Subcutaneous abdominal adipose tissue (tissue), 5 donors: ENCODE measurements at regions not wholly inside any gene's neighbourhood (a gene's known extent, or its start where the extent isn't known, plus 50 kb on each side); places are given as distances from the start of the nearest gene placed in this dataset.

Experiments
- H3K27ac ChIP-seq: one replicate; pipeline ENCODE4 v1.7.0; 2013; ENCODE audit warnings: low read depth, mild to moderate bottlenecking, inconsistent platforms, low read length, moderate library complexity
- H3K27me3 ChIP-seq, 5 donors: one replicate each; pipeline ENCODE4 v1.7.0; 2013; ENCODE audit warnings: low read length in 5 of 5, inconsistent platforms in 1 of 5; ENCODE audit not compliant: control insufficient read depth in 5 of 5, insufficient read depth in 4 of 5
- H3K36me3 ChIP-seq, 5 donors: one replicate each; pipeline ENCODE4 v1.7.0; 2013; ENCODE audit warnings: low read length in 5 of 5; ENCODE audit not compliant: control insufficient read depth in 5 of 5, insufficient read depth in 5 of 5
- H3K4me1 ChIP-seq, 5 donors: one replicate each; pipeline ENCODE4 v1.7.0; 2013; ENCODE audit warnings: low read length in 5 of 5, mild to moderate bottlenecking in 3 of 5, moderate library complexity in 1 of 5; ENCODE audit not compliant: control insufficient read depth in 5 of 5, insufficient read depth in 5 of 5
- H3K4me3 ChIP-seq, 5 donors: one replicate each; pipeline ENCODE4 v1.7.0; 2013; ENCODE audit warnings: low read length in 5 of 5, low read depth in 1 of 5
- H3K9ac ChIP-seq, 5 donors: one replicate each; pipeline ENCODE4 v1.7.0; 2013; ENCODE audit warnings: low read length in 5 of 5, mild to moderate bottlenecking in 4 of 5, moderate library complexity in 3 of 5
- H3K9me3 ChIP-seq, 5 donors: one replicate each; pipeline ENCODE4 v1.7.0; 2013; ENCODE audit warnings: low read length in 5 of 5; ENCODE audit not compliant: control insufficient read depth in 5 of 5
- donor health status: healthy.
- donor health status: healthy.
- donor health status: healthy.
- donor health status: healthy.
- donor health status: healthy.

DNA sequence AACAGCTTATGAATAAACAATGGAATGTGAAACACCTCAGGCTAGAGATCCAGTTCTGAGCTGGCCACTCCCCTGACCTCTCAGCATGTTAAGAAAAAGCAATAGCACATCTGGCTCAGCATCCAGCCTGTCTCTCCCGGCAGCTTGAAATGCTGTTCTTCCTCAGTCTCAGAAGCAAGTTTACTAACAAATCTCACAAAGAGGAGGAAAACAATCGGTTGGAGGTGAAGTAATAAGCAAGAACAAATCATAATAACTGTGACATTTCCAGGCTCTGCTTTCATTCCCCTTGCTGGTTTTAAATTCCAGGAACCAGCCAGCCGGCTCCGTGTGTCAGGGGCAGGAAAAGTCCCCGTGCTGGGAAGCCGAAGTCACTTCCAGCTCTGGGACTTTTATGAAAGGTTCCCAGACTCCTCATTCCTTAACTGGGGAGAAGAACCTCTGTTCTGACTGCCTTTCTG is 133.9 kb upstream of the ARL4C start:
- H3K4me3 ChIP-seq = no peak overlapping the region

GRCh38 chr2:234629596-234629995 is 132.7 kb upstream of the ARL4C start:
- Histone ChIP-seq H3K27me3 (peaks cover 3 to 15% (median 11%) of the 10 kb centered on the region in 5 donors), H3K9me3 (no peaks in the 10 kb centered on the region), H3K27ac (no peak overlapping the region), H3K36me3 (no peaks in the 10 kb centered on the region), H3K4me1 (no peaks in the 10 kb centered on the region), H3K9ac (no peak overlapping the region), H3K4me3 (no peak overlapping the region)

More for the DNA sequence above, 133.9 kb upstream of the ARL4C start:
- H3K9ac ChIP-seq = no peak overlapping the region
- H3K27me3 ChIP-seq = peaks cover 3 to 15% (median 11%) of the 10 kb centered on the region in 5 donors
- H3K27ac ChIP-seq = no peak overlapping the region
- H3K4me1 ChIP-seq = no peaks in the 10 kb centered on the region
- no peaks in the 10 kb centered on the region for H3K36me3 ChIP-seq
- H3K9me3 ChIP-seq = no peaks in the 10 kb centered on the region

DNA sequence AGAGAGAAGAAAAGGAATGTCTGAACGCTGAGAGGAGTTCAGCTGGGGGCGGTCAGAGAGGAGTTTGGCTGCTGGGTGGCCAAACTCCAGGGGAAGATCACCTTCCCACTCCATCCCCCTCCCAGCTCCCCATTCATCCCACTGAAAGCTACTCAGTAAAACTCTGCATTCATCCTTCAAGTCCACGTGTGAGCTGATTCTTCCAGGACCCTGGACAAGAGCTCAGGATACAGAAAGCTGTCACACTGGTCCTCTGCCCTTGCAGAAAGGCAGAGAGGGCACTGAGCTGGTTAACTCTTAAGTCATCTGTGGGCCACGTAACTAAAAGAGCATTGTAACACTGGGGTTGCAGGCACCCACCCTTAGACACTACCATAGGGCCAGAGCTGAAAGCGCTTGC is 132.1 kb upstream of the ARL4C start:
- Histone ChIP-seq H3K9ac (no peak overlapping the region), H3K4me1 (no peaks in the 10 kb centered on the region), H3K27ac (no peak overlapping the region), H3K9me3 (no peaks in the 10 kb centered on the region), H3K36me3 (no peaks in the 10 kb centered on the region), H3K27me3 (peaks cover 3 to 15% (median 11%) of the 10 kb centered on the region in 5 donors), H3K4me3 (no peak overlapping the region)

DNA sequence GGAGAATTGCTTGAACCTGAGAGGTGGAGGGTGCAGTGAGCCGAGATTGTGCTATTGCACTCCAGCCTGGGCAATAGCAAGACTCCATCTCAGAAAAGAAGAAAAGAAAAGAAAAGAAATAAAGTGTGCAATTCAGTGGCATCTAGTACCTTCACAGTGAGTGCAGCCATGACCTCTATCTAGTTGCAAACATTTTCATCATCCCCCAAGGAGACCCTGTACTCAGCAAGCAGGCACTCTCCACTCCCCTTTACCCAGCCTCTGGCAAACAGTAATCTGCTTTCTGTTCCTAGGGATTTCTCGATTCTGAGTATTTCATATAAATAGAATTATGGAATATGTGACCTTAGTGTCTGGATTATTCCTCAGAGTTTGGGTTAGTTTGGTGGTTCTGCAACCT is 130.4 kb upstream of the ARL4C start:
- Histone ChIP-seq H3K9ac (no peak overlapping the region), H3K36me3 (no peaks in the 10 kb centered on the region), H3K4me3 (no peak overlapping the region), H3K9me3 (no peaks in the 10 kb centered on the region), H3K27me3 (peaks cover 0 to 13% (median 11%) of the 10 kb centered on the region in 5 donors), H3K27ac (no peak overlapping the region), H3K4me1 (no peaks in the 10 kb centered on the region)

- no peak overlapping the region for H3K27ac ChIP-seq
- H3K9me3 ChIP-seq = no peaks in the 10 kb centered on the region
- H3K36me3 ChIP-seq = no peaks in the 10 kb centered on the region
- H3K4me3 ChIP-seq = no peak overlapping the region
- H3K9ac ChIP-seq = no peak overlapping the region
- no peaks in the 10 kb centered on the region for H3K4me1 ChIP-seq
- H3K27me3 ChIP-seq = peaks cover 0 to 9% (median 5%) of the 10 kb centered on the region in 5 donors
These were observed 129.8 kb upstream of the ARL4C start for GRCh38 chr2:234626566-234627130.

DNA sequence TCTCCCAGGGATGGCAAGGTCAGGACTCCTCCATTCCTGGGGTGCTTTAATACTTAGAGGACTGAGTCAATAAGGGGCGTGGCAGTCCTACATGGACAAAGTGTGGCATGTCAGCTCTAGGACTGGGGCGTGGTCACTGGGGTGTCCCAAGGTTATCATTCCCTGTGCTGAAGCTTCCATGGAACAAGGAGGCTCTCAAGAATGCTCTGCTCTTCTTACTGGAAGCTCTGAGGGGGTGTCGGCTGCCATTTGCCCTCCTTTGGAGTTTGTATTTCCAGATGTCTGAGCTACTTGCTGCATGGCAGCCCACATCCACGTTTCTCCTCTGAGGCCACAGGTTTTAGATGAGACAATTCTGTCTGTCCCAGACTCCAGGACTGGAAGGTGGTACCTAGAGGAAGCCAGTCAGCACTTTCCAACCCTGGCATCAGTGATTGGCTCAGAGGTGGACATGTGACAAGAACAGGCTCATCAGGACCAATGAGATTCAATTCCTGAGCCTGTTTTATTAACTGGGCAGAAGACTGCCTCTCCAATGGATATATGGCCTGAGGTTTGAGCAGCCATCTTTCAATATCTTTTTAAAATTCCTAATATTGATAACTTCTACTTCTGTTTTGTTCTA is 128.9 kb upstream of the ARL4C start:
- no peaks in the 10 kb centered on the region for H3K9me3 ChIP-seq
- H3K27me3 ChIP-seq = peaks cover 0 to 9% (median under 1%) of the 10 kb centered on the region in 5 donors
- H3K9ac ChIP-seq = no peak overlapping the region
- no peak overlapping the region for H3K4me3 ChIP-seq
- H3K36me3 ChIP-seq = no peaks in the 10 kb centered on the region
- H3K4me1 ChIP-seq = no peaks in the 10 kb centered on the region
- no peak overlapping the region for H3K27ac ChIP-seq

DNA sequence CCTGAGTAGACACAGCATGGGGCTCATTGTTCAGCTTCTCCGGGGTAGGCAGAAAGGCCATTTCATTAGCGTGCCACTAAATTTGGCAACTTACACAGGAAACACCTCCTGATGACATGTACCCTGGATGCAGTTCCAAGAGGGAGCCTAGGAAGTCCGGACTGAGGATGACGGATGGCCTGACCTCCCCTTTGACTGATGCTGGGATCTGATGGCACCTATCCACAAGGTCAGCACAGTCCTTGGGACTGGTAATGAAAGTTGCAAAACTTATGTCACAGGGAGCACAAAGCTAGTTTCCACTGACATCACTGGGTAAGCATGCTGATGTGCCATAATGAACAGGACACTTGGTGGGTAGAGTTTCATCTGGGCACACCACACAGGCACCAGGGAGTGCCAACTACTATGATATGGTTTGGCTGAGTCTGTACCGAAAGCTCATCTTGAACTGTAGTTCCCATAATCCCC is 126.7 kb upstream of the ARL4C start:
- H3K9me3 ChIP-seq = no peaks in the 10 kb centered on the region
- H3K36me3 ChIP-seq = no peaks in the 10 kb centered on the region
- no peak overlapping the region for H3K9ac ChIP-seq
- H3K27me3 ChIP-seq = peaks cover 0 to 9% (median 0%) of the 10 kb centered on the region in 5 donors
- no peak overlapping the region for H3K4me3 ChIP-seq
- H3K4me1 ChIP-seq = peaks cover 0 to 6% (median 0%) of the 10 kb centered on the region in 5 donors
- no peak overlapping the region for H3K27ac ChIP-seq

DNA sequence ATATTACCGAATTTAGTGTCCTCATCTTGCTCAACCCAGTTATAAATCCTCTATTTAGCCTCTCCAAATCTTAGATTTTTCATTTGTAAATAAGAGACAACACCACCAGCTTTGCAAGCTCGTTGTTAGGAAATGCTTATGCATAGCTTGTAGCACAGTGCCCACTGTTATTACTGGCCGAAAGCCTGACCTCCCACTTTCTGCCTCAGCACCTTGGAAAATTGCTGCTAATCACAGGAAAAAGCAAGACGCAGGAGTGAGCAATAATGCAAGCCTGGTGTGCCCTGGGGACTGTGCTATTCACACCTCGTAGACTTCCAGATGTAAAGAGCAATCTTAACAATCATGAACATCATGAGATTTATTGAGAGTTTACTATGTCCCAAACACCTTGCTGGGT is 124.2 kb upstream of the ARL4C start:
- Histone ChIP-seq H3K9me3 (no peaks in the 10 kb centered on the region), H3K4me3 (no peak overlapping the region), H3K9ac (no peak overlapping the region), H3K4me1 (peaks cover 0 to 6% (median 0%) of the 10 kb centered on the region in 5 donors), H3K27ac (no peak overlapping the region), H3K36me3 (no peaks in the 10 kb centered on the region), H3K27me3 (no peaks in the 10 kb centered on the region)

DNA sequence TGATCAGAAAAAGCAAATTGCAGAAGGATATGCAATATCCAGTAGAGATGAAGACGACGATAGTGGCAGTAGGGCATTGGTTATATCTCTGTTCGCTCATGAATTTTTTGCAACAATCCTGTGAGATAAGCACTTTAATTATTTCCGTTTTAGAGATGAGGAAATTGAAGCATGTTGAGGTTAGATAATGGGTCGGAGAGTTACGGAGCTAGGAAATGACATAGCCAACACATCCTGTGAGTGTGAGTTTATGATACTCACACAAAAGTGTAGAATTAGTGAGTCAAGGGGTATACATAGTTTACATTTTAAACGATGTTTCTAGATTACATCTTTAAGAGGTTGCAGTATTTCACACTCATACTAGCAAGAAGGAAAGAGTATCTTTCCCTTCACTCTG is 123.1 kb upstream of the ARL4C start:
- Histone ChIP-seq H3K4me1 (peaks cover 0 to 6% (median 0%) of the 10 kb centered on the region in 5 donors), H3K9ac (no peak overlapping the region), H3K9me3 (no peaks in the 10 kb centered on the region), H3K27ac (no peak overlapping the region), H3K4me3 (no peak overlapping the region), H3K36me3 (no peaks in the 10 kb centered on the region), H3K27me3 (no peaks in the 10 kb centered on the region)

- Histone ChIP-seq H3K9ac (no peak overlapping the region), H3K4me3 (no peak overlapping the region), H3K27me3 (peaks cover 0 to 2% (median 0%) of the 10 kb centered on the region in 5 donors), H3K4me1 (peaks cover 0 to 6% (median 0%) of the 10 kb centered on the region in 5 donors), H3K27ac (no peak overlapping the region), H3K9me3 (peaks cover 0 to 7% (median 2%) of the 10 kb centered on the region in 5 donors), H3K36me3 (no peaks in the 10 kb centered on the region)
These were observed 118.9 kb upstream of the ARL4C start for GRCh38 chr2:234615643-234616356.
